ENCODE measurements at regions not wholly inside any gene's neighbourhood (a gene's known extent, or its start where the extent isn't known, plus 50 kb on each side); places are given as distances from the start of the nearest gene placed in this dataset.

- H3K4me3 ChIP-seq (ENCODE audit: low read length), result no peak overlapping the region
- no peak for DNase-seq (ENCODE audit: low read depth)
- no peak for TF ChIP-seq CTCF (conservative IDR thresholded peaks at IDR 0.05; ENCODE audit: low read depth, low read length)
Measured at GRCh38 chr10:62460393-62460792, 86.2 kb downstream of the ZNF365 start.

DNA sequence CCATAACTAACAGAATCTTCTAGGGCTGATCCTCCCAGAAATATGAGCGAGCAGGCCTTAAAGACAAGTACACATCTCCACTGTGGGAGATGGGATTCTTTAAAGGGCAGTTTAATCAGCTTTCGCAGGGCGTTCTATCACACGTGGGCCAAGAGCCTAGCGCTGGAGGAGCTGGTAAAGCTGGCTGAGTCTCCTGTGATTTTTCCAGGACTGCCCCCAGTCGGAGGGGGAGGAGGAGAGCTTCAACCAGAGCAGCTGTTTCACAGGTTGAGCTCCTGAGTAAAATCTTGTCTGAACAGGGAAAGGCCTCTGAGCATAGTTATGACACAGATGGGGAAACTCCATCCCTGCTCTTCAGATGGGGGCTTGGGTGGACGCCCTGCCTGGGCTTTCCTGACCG, 87.0 kb downstream of the ZNF365 start:
- DNase-seq (ENCODE audit: low read depth), result no peak
- H3K4me3 ChIP-seq (ENCODE audit: low read length), result no peak overlapping the region
- TF ChIP-seq CTCF (conservative IDR thresholded peaks at IDR 0.05; ENCODE audit: low read depth, low read length), result no peak

DNA sequence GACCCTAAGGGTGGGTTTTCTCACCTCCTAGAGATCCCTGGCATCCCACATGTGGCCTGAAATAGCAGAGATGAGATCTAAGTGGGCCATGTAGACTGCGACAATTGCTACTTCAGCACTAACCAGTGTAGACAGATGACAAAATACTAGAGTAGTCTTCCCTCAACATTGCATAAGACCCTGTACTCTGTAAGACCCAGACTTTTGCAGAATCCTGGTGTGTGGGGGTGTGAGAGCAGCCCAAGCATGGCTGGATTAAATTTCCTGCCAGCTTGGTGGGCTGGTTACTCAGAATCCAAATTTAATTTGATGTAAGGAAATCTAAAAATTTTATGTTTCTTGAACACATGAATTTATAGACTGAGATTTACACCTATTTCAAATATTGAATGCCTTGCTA, 88.3 kb downstream of the ZNF365 start:
- no peak for DNase-seq (ENCODE audit: low read depth)
- no peak for TF ChIP-seq CTCF (conservative IDR thresholded peaks at IDR 0.05; ENCODE audit: low read depth, low read length)
- H3K4me3 ChIP-seq (ENCODE audit: low read length), result no peak overlapping the region

DNA sequence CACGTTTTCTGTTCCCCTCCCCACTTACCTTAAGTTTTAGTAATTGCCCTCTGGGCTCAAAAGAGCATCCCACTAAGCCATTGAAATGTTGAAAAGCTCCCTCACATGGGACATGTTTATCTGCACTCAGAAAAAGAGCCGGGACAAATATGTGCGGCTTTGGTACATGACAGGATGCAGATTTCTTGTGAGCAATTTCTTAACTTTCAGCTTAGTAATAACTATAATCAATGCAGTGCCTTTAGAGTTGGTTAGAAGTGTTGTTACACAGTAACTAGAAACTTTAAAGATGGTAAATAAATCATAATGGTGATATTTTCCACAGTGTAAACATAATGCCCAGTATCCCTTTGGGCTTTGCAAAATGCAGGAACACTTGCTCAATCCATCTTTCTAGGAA, 89.2 kb downstream of the ZNF365 start:
- TF ChIP-seq CTCF (conservative IDR thresholded peaks at IDR 0.05; ENCODE audit: low read depth, low read length), result no peak
- no peak for DNase-seq (ENCODE audit: low read depth)
- H3K4me3 ChIP-seq (ENCODE audit: low read length), result no peak overlapping the region

- no peak for TF ChIP-seq CTCF (conservative IDR thresholded peaks at IDR 0.05; ENCODE audit: low read depth, low read length)
- H3K4me3 ChIP-seq (ENCODE audit: low read length), result no peak overlapping the region
- no peak for DNase-seq (ENCODE audit: low read depth)
Measured at GRCh38 chr10:62464308-62464707, 90.1 kb downstream of the ZNF365 start.

- no peak for TF ChIP-seq CTCF (conservative IDR thresholded peaks at IDR 0.05; ENCODE audit: low read depth, low read length)
- DNase-seq (ENCODE audit: low read depth), result no peak
Measured at GRCh38 chr10:62466590-62466989, 92.4 kb downstream of the ZNF365 start.

DNA sequence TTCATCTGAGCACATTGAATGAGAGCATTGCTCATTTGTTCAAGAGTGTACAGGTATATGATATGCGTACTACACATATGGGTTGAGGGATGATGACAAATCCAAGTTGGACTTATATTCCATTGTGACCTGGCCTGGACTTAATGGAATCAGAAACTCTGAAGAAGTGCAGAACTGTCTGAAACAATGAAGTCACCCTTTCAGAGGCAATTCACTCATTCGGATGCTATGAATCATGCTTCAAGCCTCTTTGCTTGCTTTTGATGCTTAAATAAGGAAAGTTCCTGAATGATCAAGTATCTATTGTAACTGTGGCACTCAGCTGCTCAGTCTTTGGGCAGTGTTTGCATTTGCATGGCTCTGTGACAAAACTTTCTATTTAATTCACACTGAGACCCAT, 93.4 kb downstream of the ZNF365 start:
- H3K4me3 ChIP-seq (ENCODE audit: low read length), result no peak overlapping the region
- DNase-seq (ENCODE audit: low read depth), result no peak
- no peak for TF ChIP-seq CTCF (conservative IDR thresholded peaks at IDR 0.05; ENCODE audit: low read depth, low read length)

More at GRCh38 chr10:62466590-62466989, 92.4 kb downstream of the ZNF365 start:
- no peak overlapping the region for H3K4me3 ChIP-seq (ENCODE audit: low read length)
